SK-N-DZ (cell line): ENCODE measurements at regions not wholly inside any gene's neighbourhood (a gene's known extent, or its start where the extent isn't known, plus 50 kb on each side); places are given as distances from the start of the nearest gene placed in this dataset.

Experiments
- DNase-seq: peaks from one replicate; pipeline ENCODE4 v3.0.0-alpha.2; 2015; ENCODE audit warnings: low spot score

GRCh38 chr12:59928416-59928815, 332.6 kb downstream of the SLC16A7 start:
- DNase-seq = no peak

GRCh38 chr12:59929110-59929509, 333.3 kb downstream of the SLC16A7 start:
- DNase-seq = no peak

- no peak for DNase-seq
These were observed 338.7 kb downstream of the SLC16A7 start for GRCh38 chr12:59934486-59934885.

- DNase-seq = no peak
These were observed 340.7 kb downstream of the SLC16A7 start for GRCh38 chr12:59936534-59936933.

- DNase-seq = no peak
These were observed 341.3 kb downstream of the SLC16A7 start for GRCh38 chr12:59937148-59937547.

- no peak for DNase-seq
These were observed 342.5 kb downstream of the SLC16A7 start for GRCh38 chr12:59938190-59938962.

GRCh38 chr12:59940631-59941342, 345.0 kb downstream of the SLC16A7 start:
- DNase-seq = no peak

- no peak for DNase-seq
These were observed 345.6 kb downstream of the SLC16A7 start for GRCh38 chr12:59941461-59941860.

GRCh38 chr12:59944177-59944576, 348.3 kb downstream of the SLC16A7 start:
- no peak for DNase-seq

- no peak for DNase-seq
These were observed 350.8 kb downstream of the SLC16A7 start for GRCh38 chr12:59946635-59947034.

GRCh38 chr12:59963546-59963945, 367.7 kb downstream of the SLC16A7 start:
- DNase-seq = no peak

- DNase-seq = no peak
These were observed 377.1 kb downstream of the SLC16A7 start for GRCh38 chr12:59972905-59973304.

GRCh38 chr12:59973515-59973914, 377.7 kb downstream of the SLC16A7 start:
- no peak for DNase-seq

- no peak for DNase-seq
These were observed 381.9 kb downstream of the SLC16A7 start for GRCh38 chr12:59977779-59978178.

GRCh38 chr12:59980476-59980875, 384.6 kb downstream of the SLC16A7 start:
- DNase-seq = no peak

- DNase-seq = no peak
These were observed 403.5 kb downstream of the SLC16A7 start for GRCh38 chr12:59999291-59999690.

GRCh38 chr12:60010486-60010885, 414.7 kb downstream of the SLC16A7 start:
- DNase-seq = no peak

GRCh38 chr12:60012659-60013058, 416.8 kb downstream of the SLC16A7 start:
- no peak for DNase-seq

- DNase-seq = no peak
These were observed 418.6 kb downstream of the SLC16A7 start for GRCh38 chr12:60014436-60014835.

GRCh38 chr12:60020068-60020467, 424.2 kb downstream of the SLC16A7 start:
- no peak for DNase-seq

GRCh38 chr12:60021235-60021634, 425.4 kb downstream of the SLC16A7 start:
- DNase-seq = no peak

GRCh38 chr12:60027266-60027665, 431.4 kb downstream of the SLC16A7 start:
- no peak for DNase-seq

- DNase-seq = no peak
These were observed 438.3 kb downstream of the SLC16A7 start for GRCh38 chr12:60034147-60034546.
